NCI-H446 treated with DMSO at 0.1 percent for 48 hours (cell line): ENCODE measurements at regions not wholly inside any gene's neighbourhood (a gene's known extent, or its start where the extent isn't known, plus 50 kb on each side); places are given as distances from the start of the nearest gene placed in this dataset.
"Not testable (repeated sequence)": the region's sequence is repeated elsewhere in the genome, so short reads cannot be mapped to it uniquely, and the experiment has no call there.

Experiments used
- DNase-seq: peaks from one replicate; lab custom pipeline; 2025; lab: John Stamatoyannopoulos, UW

DNA sequence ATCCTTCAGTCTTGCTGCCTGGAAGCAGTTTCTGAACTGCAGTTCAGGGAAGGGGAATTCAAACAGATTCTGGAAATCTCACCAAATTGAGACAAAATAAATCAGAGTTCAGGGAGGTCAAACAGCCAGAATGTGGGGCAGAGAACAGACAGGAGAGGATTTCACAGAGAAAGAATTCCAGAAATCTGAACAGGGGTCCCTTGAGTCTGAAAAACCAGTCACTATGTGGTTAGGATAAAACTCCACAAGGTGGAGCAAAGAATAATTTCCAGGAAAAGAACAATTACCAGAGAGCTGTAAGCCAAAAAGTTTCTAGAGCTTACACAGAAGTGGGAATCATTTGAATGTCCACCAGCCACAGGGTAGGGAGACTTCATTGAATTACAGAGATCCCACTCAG lies 84.7 kb downstream of the URB2 start:
- DNase-seq, result no peak

DNA sequence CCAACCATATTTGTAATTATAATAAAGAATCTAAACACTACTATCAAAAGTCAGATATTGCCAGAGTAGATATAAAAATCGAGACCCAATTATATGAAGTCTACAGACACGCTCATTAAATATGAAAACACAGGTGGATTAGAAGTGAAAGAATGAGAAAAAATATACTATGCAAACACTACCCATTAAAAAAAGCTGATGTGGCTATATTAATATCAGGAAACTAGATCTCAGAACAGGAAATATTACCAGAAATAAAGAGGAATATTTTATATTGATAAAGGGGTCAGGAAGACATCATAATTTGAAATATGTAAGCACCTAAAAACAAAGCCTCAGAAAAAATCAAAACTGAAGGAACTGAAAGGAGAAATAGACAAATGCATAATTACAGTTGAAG lies 88.3 kb downstream of the URB2 start:
- DNase-seq, result no peak

DNA sequence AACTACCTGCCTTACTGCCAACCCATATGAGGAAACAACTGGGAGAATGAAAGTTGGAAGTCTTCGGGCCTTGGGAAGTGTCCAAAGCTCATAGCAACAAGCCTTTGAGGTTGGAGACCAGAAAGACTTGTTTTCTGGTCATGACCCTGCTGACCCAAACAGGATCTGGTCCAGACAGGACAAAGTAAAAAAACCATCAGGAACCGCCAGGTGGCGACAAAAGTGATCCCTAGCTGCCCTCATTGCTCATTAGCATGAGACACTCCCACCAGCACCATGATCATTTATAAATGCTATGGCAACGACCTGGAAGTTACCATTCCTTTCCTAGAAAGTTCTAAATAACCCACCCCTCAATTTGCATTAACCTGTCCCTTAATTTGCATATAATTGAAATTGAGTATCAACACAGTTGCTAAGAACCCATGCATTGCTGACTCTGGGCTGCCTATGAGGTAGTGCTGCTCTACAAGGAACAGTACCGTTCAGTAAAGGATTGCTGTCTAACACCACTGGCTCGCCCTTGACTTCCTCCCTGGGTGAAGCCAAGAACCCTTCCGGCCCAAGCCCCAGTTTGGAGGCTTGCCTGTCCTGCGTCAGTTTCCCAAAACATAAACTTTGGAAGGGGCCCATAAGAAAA lies 89.0 kb downstream of the URB2 start:
- no peak for DNase-seq

DNA sequence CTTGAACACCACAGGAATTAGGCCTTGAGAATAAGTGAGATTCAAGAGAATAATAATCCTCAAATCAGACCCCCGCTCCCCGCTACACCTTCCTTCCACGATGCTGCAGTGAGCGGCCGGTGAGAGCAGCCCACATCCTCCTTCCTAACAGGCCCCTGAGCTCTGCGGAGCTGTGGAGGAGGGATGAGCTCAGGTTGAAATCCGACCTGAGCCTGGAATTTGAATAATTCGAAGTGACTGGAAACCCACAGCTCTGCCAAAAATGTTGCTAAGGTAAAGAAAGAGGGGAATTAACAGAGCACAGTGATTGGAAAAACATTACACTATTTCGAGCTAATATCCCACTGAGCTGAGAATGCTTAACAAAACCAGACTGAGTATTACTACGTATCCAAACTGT lies 90.0 kb downstream of the URB2 start:
- no peak for DNase-seq

DNA sequence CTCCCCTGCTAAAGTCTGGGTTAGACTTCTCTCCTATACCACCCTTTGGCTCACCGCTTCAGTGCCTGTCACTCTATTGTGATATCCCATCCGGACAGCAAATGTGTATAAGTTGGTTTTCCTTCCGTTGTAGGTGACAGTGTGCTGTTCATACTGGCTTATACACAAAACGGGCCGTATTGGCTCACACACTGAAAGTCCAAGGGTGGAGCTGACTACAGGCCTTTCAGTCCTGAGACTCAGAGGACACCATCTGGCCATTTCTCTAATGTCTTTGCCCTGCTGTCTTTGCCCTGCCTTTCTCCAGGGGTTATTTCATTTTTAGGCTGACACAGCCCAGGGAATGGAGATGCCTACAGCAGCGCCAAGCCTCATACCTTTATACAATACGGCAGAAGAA lies 90.7 kb downstream of the URB2 start:
- DNase-seq, result no peak

DNA sequence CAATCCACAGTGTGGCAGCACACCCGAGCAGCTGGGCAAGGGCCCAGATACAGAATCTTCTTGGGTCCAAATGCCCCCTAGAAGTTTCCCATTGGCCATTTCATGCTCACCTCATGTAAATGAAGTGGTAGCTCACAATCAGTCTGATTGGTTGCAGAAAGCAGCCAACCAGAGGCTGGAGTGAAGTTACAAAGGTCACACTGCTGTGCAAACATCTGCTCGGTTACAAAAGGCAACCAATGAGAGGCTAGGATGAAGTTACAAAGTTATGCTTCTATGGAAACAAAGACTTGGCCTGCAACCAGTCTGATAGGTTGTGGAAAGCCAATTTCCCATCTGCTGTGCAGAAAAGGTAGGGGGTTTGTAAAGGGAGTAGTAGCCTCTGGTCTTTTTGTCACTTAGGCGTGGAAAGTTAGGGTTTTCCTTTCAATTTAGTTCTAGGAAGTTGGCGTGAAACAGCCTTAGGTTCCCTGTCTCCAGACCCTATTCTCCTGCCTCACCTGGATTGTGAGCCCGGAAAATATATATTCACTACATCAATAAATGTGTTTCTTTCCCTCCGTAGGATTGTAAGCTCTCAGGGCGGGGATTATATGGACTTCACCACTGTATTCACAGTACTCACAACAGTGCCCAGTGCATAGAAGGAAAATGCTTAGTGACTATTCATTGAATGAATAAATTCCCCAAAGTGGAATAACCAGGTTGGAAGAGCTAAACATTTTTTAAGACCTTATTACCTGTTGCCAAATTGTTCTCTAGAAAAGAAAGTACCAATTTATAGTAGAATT lies 91.9 kb downstream of the URB2 start:
- DNase-seq, result no peak

DNA sequence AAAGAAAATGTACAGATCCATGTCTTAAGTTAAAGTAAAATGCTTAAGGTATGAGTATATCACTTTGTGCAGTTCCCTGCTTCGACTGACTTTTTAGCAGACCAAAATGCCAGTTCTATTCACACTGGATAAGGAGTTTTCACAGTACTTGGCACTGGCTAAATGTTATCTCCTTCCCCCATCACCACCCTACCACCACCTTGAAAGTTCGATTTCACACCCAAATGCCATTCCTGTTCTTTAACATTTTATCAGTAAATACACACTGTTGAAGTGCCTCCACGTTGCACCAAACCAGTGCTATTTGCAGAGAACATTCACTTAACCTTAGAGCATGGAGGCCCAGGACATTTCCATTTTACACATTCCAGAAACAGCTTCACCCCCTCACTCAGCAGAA lies 100.0 kb downstream of the URB2 start:
- no peak for DNase-seq

DNA sequence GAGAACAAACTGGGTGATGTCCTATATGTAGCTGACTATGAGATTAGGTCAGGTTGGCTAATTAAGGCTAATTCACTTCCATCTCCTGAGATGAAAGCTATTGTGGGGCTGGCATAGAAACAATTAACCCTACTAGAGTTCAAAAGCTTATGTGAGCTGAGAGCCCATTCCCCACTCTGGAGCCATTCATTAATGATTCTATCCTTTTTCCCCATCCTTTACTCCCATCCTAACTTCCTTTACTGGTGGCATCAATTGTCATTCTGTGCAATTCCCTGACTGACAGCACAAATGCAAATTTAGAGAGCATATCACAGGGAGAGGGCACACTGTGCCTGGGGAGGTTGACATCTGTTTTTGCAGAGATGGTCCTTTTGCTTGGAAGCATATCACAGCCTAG lies 103.9 kb downstream of the URB2 start:
- no peak for DNase-seq

DNA sequence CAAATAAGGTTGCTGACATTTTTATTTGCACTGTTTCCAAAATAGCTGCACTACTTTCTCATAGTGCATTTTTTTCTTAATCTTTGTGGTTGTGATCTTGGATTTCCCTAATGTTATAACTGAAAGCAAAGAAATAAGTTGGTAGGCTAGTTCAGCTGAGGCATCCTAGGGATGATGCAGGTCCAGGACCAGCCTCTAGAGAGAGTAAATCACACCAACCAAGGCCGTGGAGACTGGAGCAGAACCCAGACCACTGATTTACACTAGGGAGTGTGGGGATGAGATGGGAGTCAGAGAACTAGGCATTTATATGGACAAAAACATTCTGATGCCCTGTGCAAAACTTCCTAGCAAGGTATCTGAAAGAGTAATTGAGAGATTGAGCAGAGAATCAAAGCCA lies 104.5 kb downstream of the URB2 start:
- no peak for DNase-seq

DNA sequence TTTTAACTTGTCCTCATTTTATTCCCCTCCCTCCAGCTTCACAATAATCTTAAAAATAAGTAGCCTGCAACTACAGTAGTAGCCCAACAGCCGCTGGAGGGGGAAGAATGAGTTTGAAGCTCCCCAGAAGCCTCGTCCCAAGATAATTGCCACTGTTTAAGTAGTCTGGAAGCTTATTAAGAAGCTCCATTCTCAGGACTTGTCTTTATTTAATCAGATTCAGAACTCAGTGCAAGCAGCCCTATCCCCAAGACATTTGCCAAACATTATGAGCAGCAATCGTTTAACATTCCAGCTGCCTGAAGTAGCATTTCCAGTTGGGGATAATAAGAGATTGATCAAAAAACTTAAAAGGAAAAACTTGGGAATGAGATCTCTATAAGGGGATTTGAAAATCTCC lies 106.0 kb downstream of the URB2 start:
- DNase-seq, result no peak

DNA sequence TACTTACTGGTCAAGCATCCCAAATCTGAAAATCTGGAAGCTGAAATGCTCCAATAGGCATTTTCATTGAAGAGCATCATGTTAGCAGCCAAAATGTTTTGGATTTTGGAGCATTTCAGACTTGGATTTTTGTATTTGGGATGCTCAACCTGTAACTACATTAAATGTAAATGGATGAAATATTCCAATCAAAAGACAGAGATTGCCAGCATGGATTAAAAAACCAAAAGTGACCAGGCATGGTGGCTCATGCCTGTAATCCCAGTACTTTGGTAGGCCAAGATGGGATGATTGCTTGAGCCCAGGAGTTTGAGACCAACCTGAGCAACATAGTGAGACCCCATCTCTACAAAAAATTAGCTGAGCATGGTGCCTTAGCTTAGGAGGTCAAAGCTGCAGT lies 110.3 kb downstream of the URB2 start:
- DNase-seq, result no peak

DNA sequence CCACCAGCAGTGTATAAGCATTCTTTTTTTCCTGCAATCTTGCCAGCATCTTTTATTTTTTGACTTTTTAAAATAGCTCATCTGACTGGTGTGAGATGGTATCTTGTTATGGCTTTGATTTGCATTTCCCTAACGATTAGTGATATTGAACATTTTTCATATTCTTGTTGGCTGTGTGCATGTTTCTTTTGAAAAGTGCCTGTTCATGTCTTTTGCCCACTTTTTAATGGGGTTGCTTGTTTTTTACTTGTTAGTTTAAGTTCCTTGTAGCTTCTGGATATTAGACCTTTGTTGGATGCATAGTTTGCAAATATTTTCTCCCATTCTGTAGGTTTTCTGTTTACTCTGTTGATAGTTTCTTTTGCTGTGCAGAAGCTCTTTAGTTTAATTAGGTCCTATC lies 116.6 kb downstream of the URB2 start:
- not testable (repeated sequence) for DNase-seq

DNA sequence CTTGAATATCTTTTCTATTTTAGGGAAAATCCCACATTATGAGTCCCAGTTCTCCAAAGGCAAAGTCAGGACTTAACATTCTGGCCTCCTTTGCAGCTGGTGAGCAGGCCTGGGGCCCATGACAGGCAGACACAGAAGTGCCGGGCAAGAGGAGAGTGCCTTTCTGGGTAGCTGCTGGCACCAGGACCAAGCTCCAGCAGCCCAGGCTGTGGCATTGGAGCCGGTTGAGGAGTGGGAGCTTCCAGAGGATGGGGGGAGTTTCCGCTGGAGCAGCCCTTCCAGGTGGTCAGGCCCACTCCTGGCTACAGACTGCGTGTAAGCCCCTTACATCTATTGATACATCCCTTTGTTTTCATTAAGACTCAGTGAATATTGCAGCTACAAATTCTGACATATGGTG lies 123.9 kb downstream of the URB2 start:
- no peak for DNase-seq

DNA sequence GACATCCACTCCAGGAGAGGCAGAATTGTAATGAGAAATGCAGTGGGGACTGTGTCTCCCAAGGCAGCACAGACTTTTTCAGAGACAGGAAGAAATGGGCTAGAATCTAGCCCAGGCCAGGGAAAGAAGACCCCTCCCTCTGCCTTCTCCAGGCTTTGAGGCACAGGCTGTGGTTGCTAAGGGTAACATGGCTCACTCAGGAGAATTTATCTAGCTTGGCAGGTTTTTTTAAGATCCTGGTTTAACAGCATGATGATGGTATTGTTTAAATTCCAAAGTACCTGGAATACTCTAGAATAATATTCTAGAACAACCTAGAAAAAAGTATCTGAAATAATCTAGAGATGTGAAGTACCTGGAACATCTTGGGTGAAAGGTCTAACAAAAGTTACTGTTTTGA lies 125.6 kb downstream of the URB2 start:
- DNase-seq, result no peak

DNA sequence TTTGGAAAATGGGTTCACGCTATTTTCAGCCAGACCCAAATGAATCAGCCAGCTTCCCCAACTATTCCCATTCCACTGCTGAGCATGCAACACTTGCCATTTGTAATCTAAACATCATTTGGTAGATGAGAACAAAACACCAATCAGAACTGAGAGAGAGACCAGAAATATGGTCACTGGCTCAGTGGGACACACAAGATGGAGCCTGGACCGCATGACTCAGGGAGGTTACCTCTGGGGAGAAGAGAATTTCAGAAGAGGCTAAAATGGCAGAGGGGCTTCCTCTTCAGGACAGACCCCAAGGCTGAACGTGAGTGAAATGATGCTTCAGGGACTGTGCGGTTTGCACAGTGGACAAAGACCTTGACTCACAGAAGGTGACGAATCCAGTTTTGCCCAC lies 126.6 kb downstream of the URB2 start:
- DNase-seq, result no peak

DNA sequence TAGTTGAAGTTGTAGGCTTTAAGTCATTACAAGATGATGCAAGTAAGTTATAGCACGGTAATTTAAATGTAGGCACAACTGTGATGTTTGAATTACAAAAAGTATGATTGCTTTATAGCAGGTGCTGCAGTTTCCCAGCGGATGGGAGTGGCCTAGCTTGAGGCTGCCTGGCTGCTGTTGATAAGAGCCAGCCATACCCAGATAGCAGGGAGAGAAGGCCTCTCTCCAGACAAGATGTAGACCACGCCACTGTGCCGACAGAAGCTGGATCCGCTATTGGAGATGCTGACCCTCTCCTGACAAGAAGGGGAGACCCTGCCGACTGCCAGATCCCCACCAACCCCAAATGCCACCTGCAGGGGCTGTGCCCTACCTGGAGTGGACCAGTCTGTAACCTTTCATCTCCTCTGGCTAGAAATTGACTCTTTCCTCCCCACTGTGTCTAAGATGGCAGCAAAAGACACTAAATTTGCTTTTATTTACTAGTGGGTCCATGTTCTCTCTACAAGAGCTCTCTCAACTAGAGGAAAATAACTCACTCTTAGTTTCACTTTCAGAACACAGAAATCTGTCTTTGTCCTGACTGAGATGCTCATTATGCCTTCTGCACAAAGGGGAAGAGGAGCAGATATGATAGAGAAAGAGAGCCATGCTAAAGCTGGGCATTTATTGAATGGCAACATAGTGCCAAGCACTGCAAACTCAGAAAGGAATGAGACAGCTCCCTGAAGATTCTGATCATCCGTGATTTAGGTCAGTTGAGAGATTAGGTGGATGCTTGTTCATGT lies 127.9 kb downstream of the URB2 start:
- DNase-seq, result no peak

DNA sequence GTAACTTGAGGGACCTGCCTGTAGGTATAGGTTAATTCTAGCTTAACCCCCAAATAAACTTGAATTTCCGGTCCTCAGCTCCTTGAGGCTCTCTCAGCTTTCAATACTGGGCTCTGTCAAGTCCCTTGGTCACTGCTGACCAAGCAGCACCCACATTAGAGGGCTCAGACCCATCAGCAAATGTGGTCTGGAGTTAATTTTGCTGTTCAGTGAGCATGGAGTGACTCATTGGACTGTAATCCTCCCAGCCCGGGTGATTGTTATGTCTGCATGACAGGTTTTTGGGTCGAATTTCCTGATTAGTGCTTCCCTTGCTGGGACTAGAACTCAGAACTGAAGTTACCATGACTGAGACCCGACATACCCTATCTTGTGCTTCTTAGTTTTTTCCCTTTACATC lies 130.6 kb downstream of the URB2 start:
- no peak for DNase-seq

DNA sequence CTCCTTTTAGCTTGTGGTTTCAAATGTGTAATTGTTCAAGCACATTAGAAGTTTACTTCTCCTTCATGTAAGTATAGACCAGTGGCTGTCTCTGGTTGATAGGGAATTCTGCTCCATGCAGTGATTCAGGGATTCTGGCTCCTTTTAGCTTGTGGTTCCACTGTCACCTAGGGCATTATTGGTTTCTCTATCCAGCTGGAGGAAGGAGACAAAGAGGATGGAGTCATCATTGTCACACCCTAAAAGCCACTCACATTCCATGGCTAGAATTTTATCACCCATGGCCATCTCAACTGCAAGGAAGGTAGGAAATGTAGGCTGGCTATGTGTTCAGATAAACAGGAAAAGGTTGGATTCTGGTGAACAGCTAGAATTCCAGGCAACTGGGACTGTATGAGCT lies 131.2 kb downstream of the URB2 start:
- no peak for DNase-seq

DNA sequence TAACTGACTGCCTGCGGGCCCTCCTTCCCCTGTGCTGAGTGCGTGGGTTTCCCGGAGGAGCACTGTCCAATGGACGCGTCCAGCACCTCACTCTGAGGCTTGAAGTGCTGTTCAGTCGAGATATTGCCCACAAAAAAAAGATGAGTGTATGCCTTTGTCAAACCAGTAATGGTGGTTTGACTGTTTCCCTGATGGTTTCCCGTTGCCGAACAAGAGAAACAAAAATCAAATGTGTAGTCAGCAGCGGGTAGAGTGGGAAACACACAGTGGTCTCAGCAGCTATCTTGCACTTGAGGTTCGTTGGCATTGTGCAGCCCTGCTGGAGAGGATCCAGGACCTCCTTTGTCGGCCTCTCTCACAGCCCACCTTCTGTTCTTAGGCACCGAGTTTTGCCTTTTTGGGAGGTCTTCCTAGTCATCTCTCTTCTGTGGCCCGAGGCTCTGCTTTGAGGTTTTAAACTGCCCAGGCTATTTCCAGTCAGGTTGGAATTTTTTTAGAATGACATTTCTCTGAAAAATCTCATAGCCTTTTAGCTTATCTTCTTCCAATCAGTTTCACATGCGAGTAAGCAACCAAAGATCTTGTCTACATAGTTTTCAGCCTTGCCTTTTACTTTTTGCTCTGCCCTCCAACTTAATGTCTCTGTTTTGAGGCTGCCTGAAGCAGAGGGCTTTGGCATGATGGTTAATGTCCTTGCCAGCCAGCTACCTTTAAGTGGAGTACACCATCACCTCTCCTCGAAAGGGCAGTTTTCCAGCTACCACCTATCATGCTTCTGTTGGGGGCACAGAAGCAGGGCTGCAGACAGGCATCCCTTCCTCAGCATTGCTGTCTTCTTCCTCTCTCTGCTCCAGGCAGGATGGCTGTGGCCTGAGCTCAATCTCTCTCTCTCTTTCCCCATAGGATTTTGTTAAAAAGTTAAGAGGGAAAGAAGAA lies 132.3 kb downstream of the URB2 start:
- no peak for DNase-seq

DNA sequence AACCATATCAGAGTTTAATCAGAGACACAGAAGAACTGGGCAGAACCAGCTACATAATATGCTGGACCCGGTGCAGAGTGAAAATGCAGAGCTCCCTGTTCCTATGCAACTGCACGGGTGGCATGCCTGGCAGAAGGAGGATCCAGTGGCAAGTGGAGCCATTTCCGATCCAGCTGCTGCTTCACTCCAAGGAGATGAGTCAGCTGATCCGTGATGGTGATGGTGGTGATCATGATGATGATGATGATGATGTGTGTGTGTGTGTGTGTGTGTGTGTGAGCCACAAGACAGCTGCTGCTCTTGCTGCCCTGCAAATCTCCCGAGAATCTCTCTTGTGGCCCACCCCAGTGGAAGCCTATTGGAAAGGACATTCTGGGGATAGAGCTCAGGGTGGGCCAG lies 133.0 kb downstream of the URB2 start:
- DNase-seq, result no peak

DNA sequence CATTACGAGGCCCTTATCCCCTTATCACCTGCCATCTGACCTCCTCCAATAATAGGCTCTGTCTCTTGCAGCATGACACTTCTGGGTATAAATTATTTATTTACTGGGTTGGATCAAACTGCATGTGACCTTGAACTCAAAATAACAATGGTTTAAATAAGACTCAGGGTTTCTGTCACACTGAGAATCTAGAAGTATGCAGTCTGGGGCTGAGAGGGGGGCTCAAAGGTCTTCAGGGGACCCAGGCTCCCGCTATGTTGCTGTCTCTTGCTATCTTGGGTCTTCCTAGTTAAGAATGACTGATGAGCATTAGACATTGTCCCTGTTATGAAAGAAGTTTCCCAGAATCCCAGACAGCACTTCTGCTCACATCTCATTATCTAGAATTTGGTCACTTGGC lies 133.5 kb downstream of the URB2 start:
- DNase-seq, result no peak

DNA sequence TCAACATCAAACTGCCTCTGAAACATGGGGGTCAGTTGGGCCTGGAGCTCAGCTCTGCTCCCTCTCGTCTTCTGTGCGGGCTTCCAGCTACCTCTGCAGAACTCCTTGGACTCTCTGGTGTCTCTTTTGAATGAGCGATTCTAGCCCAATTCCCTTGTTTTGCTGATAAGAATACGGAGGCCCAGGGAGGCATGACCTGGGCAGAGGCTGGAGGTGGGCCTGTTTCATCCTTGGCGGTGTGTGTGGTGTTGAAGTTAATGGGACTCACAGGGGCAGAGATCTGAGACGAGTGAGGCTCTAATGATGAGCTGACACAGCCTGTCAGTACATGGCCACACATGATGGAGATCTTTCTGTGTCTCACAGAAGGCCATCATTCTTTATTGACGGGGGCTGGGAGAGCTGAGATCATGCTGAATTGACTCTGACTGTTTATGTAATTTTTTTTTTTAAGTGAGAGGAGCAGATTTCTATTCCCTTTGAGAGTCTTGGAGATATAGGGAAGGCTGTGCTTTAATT lies 134.5 kb downstream of the URB2 start:
- no peak for DNase-seq
